ENCODE measurements at regions not wholly inside any gene's neighbourhood (a gene's known extent, or its start where the extent isn't known, plus 50 kb on each side); places are given as distances from the start of the nearest gene placed in this dataset.
"Not testable (repeated sequence)": the region's sequence is repeated elsewhere in the genome, so short reads cannot be mapped to it uniquely, and the experiment has no call there.

DNA sequence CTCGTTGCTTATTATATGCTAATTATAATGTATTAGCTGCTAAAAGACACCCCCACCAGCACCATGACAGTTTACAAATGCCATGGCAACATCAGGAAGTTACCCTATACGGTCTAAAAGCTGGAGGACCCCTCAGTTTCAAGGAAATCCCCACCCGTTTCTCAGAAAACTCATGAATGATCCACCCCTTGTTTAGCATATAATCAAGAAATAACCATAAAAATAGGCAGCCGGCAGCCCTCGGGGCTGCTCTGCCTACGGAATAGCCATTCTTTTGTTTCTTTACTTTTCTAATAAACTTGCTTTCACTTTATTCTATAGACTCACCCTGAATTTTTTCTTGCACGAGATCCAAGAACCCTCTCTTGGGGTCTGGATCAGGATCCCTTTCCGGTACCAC, 437.4 kb upstream of the NRP1 start:
- DNase-seq; H2BK15ac ChIP-seq (ENCODE audit: low read depth, poor library complexity, severe bottlenecking); H2AFZ ChIP-seq (ENCODE audit: low read depth, low read length); H2BK12ac ChIP-seq (ENCODE audit: low read length in 2 of 2); H4K8ac ChIP-seq (ENCODE audit: low read length); H3K79me1 ChIP-seq (replicated peaks; ENCODE audit: low read length, poor library complexity, severe bottlenecking); H3K23ac ChIP-seq (ENCODE audit: low read length in 2 of 2); H3K4me1 ChIP-seq (ENCODE audit: control insufficient read depth, insufficient read depth, low read depth, low read length); H3K27me3 ChIP-seq (ENCODE audit: control insufficient read depth in 1 of 2, insufficient read depth in 1 of 2, low read length in 2 of 2); H3K4ac ChIP-seq (ENCODE audit: low read depth in 1 of 2, low read length in 2 of 2); H2BK120ac ChIP-seq (ENCODE audit: low read depth, low read length); H3K9me3 ChIP-seq (ENCODE audit: control insufficient read depth, low read length); H2BK5ac ChIP-seq (ENCODE audit: low read depth, low read length, poor library complexity, severe bottlenecking); H3K4me3 ChIP-seq (ENCODE audit: insufficient read depth in 1 of 2, low read depth in 1 of 2, low read length in 2 of 2); H3K36me3 ChIP-seq (ENCODE audit: control insufficient read depth in 1 of 2, insufficient read depth in 2 of 2, low read depth in 1 of 2, low read length in 2 of 2); H3K18ac ChIP-seq (ENCODE audit: low read depth in 1 of 2, low read length in 2 of 2); H3K9ac ChIP-seq (ENCODE audit: low read length); H4K91ac ChIP-seq (ENCODE audit: low read length); H3K14ac ChIP-seq (ENCODE audit: low read length in 2 of 2); H3K27ac ChIP-seq (ENCODE audit: low read length, poor library complexity, severe bottlenecking); H3K4me2 ChIP-seq (ENCODE audit: low read length, poor library complexity, severe bottlenecking); H2AK5ac ChIP-seq (ENCODE audit: low read length, severe bottlenecking): not testable (repeated sequence)
- WGBS, result 75% methylated on average over 8 of the region's 8 CpGs

DNA sequence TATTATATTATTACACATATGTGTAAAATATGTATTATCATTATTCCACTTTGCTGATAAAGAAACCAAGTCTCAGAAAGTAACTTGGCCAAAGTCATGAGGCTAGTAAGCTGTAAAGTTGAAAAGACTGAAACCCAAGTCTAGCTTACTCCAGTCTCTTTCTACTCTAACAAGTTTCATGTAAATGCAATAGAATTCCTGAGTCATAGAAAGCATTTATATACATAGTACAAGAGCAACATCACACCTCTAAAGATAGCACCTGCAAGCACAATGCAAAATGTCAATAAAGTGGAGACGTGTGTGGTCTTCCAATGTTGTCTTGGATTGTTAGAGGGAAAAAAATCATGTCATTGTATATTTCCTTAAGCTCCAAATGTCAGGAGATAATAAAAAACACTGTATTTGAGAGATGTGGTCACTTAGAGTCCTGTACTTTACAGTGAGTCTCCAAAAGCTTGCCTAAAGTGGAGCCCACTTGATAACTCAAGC, 430.3 kb upstream of the NRP1 start:
- no peak overlapping the region for H2BK12ac ChIP-seq (ENCODE audit: low read length in 2 of 2)

GRCh38 chr10:33760056-33760943, 425.8 kb upstream of the NRP1 start:
- Histone ChIP-seq H3K4me1 (ENCODE audit: control insufficient read depth, insufficient read depth, low read depth, low read length) (peaks cover 2% of the 10 kb centered on the region), H2BK15ac (ENCODE audit: low read depth, poor library complexity, severe bottlenecking) (no peak overlapping the region), H3K36me3 (ENCODE audit: control insufficient read depth in 1 of 2, insufficient read depth in 2 of 2, low read depth in 1 of 2, low read length in 2 of 2) (no peaks in the 10 kb centered on the region), H2BK5ac (ENCODE audit: low read depth, low read length, poor library complexity, severe bottlenecking) (no peak overlapping the region), H3K14ac (ENCODE audit: low read length in 2 of 2) (no peak overlapping the region), H4K91ac (ENCODE audit: low read length) (no peak overlapping the region), H3K4me2 (ENCODE audit: low read length, poor library complexity, severe bottlenecking) (no peak overlapping the region), H3K4ac (ENCODE audit: low read depth in 1 of 2, low read length in 2 of 2) (no peak overlapping the region), H3K9ac (ENCODE audit: low read length) (no peak overlapping the region), H3K9me3 (ENCODE audit: control insufficient read depth, low read length) (peaks cover 16% of the 10 kb centered on the region), H2AFZ (ENCODE audit: low read depth, low read length) (no peak overlapping the region), H3K23ac (ENCODE audit: low read length in 2 of 2) (no peak overlapping the region), H3K4me3 (ENCODE audit: insufficient read depth in 1 of 2, low read depth in 1 of 2, low read length in 2 of 2) (no peak overlapping the region), H3K79me1 (replicated peaks; ENCODE audit: low read length, poor library complexity, severe bottlenecking) (no peaks in the 10 kb centered on the region), H2BK120ac (ENCODE audit: low read depth, low read length) (no peak overlapping the region), H2AK5ac (ENCODE audit: low read length, severe bottlenecking) (no peak overlapping the region), H3K27ac (ENCODE audit: low read length, poor library complexity, severe bottlenecking) (no peak overlapping the region), H3K18ac (ENCODE audit: low read depth in 1 of 2, low read length in 2 of 2) (no peak overlapping the region), H3K27me3 (ENCODE audit: control insufficient read depth in 1 of 2, insufficient read depth in 1 of 2, low read length in 2 of 2) (no peaks in the 10 kb centered on the region), H4K8ac (ENCODE audit: low read length) (no peak overlapping the region), H2BK12ac (ENCODE audit: low read length in 2 of 2) (no peak overlapping the region)
- DNase-seq, result no peak
- 87% methylated on average over 11 of the region's 12 CpGs for WGBS

More for the DNA sequence above, 430.3 kb upstream of the NRP1 start:
- no peaks in the 10 kb centered on the region for H3K36me3 ChIP-seq (ENCODE audit: control insufficient read depth in 1 of 2, insufficient read depth in 2 of 2, low read depth in 1 of 2, low read length in 2 of 2)
- H4K91ac ChIP-seq (ENCODE audit: low read length), result no peak overlapping the region
- H3K27me3 ChIP-seq (ENCODE audit: control insufficient read depth in 1 of 2, insufficient read depth in 1 of 2, low read length in 2 of 2), result no peaks in the 10 kb centered on the region
- no peak overlapping the region for H3K9ac ChIP-seq (ENCODE audit: low read length)
- H3K4ac ChIP-seq (ENCODE audit: low read depth in 1 of 2, low read length in 2 of 2), result no peak overlapping the region
- peaks cover 19% of the 10 kb centered on the region for H3K9me3 ChIP-seq (ENCODE audit: control insufficient read depth, low read length)
- 100% methylated on average over 1 of the region's 1 CpG for whole genome bisulfite sequencing
- H4K8ac ChIP-seq (ENCODE audit: low read length), result no peak overlapping the region
- no peak overlapping the region for H2AK5ac ChIP-seq (ENCODE audit: low read length, severe bottlenecking)
- no peak for DNase-seq
- H3K14ac ChIP-seq (ENCODE audit: low read length in 2 of 2), result no peak overlapping the region
- no peak overlapping the region for H3K18ac ChIP-seq (ENCODE audit: low read depth in 1 of 2, low read length in 2 of 2)
- H3K27ac ChIP-seq (ENCODE audit: low read length, poor library complexity, severe bottlenecking), result no peak overlapping the region
- no peak overlapping the region for H3K23ac ChIP-seq (ENCODE audit: low read length in 2 of 2)
- H2BK15ac ChIP-seq (ENCODE audit: low read depth, poor library complexity, severe bottlenecking), result no peak overlapping the region
- no peaks in the 10 kb centered on the region for H3K4me1 ChIP-seq (ENCODE audit: control insufficient read depth, insufficient read depth, low read depth, low read length)
- no peak overlapping the region for H3K4me3 ChIP-seq (ENCODE audit: insufficient read depth in 1 of 2, low read depth in 1 of 2, low read length in 2 of 2)
- no peak overlapping the region for H2AFZ ChIP-seq (ENCODE audit: low read depth, low read length)
- no peak overlapping the region for H2BK120ac ChIP-seq (ENCODE audit: low read depth, low read length)
- H3K4me2 ChIP-seq (ENCODE audit: low read length, poor library complexity, severe bottlenecking), result no peak overlapping the region
- H2BK5ac ChIP-seq (ENCODE audit: low read depth, low read length, poor library complexity, severe bottlenecking), result no peak overlapping the region
- no peaks in the 10 kb centered on the region for H3K79me1 ChIP-seq (replicated peaks; ENCODE audit: low read length, poor library complexity, severe bottlenecking)

GRCh38 chr10:33759191-33759590, 424.7 kb upstream of the NRP1 start:
- Histone ChIP-seq H4K8ac (ENCODE audit: low read length) (no peak overlapping the region), H4K91ac (ENCODE audit: low read length) (no peak overlapping the region), H3K4me2 (ENCODE audit: low read length, poor library complexity, severe bottlenecking) (no peak overlapping the region), H2AFZ (ENCODE audit: low read depth, low read length) (no peak overlapping the region), H3K36me3 (ENCODE audit: control insufficient read depth in 1 of 2, insufficient read depth in 2 of 2, low read depth in 1 of 2, low read length in 2 of 2) (no peaks in the 10 kb centered on the region), H3K4ac (ENCODE audit: low read depth in 1 of 2, low read length in 2 of 2) (no peak overlapping the region), H3K4me3 (ENCODE audit: insufficient read depth in 1 of 2, low read depth in 1 of 2, low read length in 2 of 2) (no peak overlapping the region), H3K14ac (ENCODE audit: low read length in 2 of 2) (no peak overlapping the region), H2BK15ac (ENCODE audit: low read depth, poor library complexity, severe bottlenecking) (no peak overlapping the region), H2AK5ac (ENCODE audit: low read length, severe bottlenecking) (no peak overlapping the region), H3K9ac (ENCODE audit: low read length) (no peak overlapping the region), H3K4me1 (ENCODE audit: control insufficient read depth, insufficient read depth, low read depth, low read length) (peaks cover 2% of the 10 kb centered on the region), H3K18ac (ENCODE audit: low read depth in 1 of 2, low read length in 2 of 2) (no peak overlapping the region), H2BK5ac (ENCODE audit: low read depth, low read length, poor library complexity, severe bottlenecking) (no peak overlapping the region), H3K27me3 (ENCODE audit: control insufficient read depth in 1 of 2, insufficient read depth in 1 of 2, low read length in 2 of 2) (no peaks in the 10 kb centered on the region), H3K23ac (ENCODE audit: low read length in 2 of 2) (no peak overlapping the region), H3K9me3 (ENCODE audit: control insufficient read depth, low read length) (peaks cover 16% of the 10 kb centered on the region), H3K27ac (ENCODE audit: low read length, poor library complexity, severe bottlenecking) (no peak overlapping the region), H2BK120ac (ENCODE audit: low read depth, low read length) (no peak overlapping the region), H3K79me1 (replicated peaks; ENCODE audit: low read length, poor library complexity, severe bottlenecking) (no peaks in the 10 kb centered on the region), H2BK12ac (ENCODE audit: low read length in 2 of 2) (no peak overlapping the region)
- no peak for DNase-seq
- 98% methylated on average over 3 of the region's 5 CpGs for WGBS

All from mesenchymal stem cell (in vitro differentiated cells and primary cell).